ENCODE measurements at regions not wholly inside any gene's neighbourhood (a gene's known extent, or its start where the extent isn't known, plus 50 kb on each side); places are given as distances from the start of the nearest gene placed in this dataset.
A peak's percentile ranks its signal among the peaks of the same experiment; 100 is the strongest.

- Histone ChIP-seq H3K4me1 (ENCODE audit: control insufficient read depth in 4 of 4, insufficient read depth in 4 of 4, low read length in 3 of 4) (peaks cover 2 to 37% (median 25%) of the 10 kb centered on the region in 4 donors), H3K27ac (ENCODE audit: low read depth in 1 of 2, low read length in 2 of 2) (no peak overlapping the region), H3K36me3 (ENCODE audit: control insufficient read depth in 4 of 4, insufficient read depth in 3 of 4, low read depth in 1 of 4, low read length in 3 of 4) (no peaks in the 10 kb centered on the region), H3K9me3 (ENCODE audit: control insufficient read depth in 4 of 4, low read length in 3 of 4) (no peaks in the 10 kb centered on the region), H3K4me3 (ENCODE audit: low read depth in 1 of 3, low read length in 3 of 3) (no peak overlapping the region), H3K9ac (ENCODE audit: low read depth in 1 of 2, low read length in 2 of 2) (no peak overlapping the region), H3K27me3 (ENCODE audit: control insufficient read depth in 4 of 4, insufficient read depth in 4 of 4, low read length in 3 of 4) (no peaks in the 10 kb centered on the region)
- 84% methylated on average over 4 of the region's 4 CpGs for WGBS
- no peak for DNase-seq (ENCODE audit: low spot score)
- no peak for TF ChIP-seq GABPA (IDR thresholded peaks at IDR 0.05 in 1 of 2, conservative IDR thresholded peaks at IDR 0.05 in 1 of 2)
- no peak for TF ChIP-seq FOXA2 (IDR thresholded peaks at IDR 0.05)
- no peak for TF ChIP-seq EGR1 (IDR thresholded peaks at IDR 0.05; ENCODE audit: low read depth in 2 of 2)
- no peak for TF ChIP-seq SP1 (IDR thresholded peaks at IDR 0.05)
- no peak for TF ChIP-seq RAD21 (IDR thresholded peaks at IDR 0.05)
- TF ChIP-seq RXRA (IDR thresholded peaks at IDR 0.05), result no peak
- no peak for TF ChIP-seq HNF4A (conservative IDR thresholded peaks at IDR 0.05)
- TF ChIP-seq ATF3 (IDR thresholded peaks at IDR 0.05), result no peak
- no peak for TF ChIP-seq HNF4G (IDR thresholded peaks at IDR 0.05)
- TF ChIP-seq JUND (IDR thresholded peaks at IDR 0.05), result no peak
- no peak for TF ChIP-seq CTCF (IDR thresholded peaks at IDR 0.05; ENCODE audit: low read depth, low read length, missing input control)
- no peak for TF ChIP-seq FOXA1 (IDR thresholded peaks at IDR 0.05)
These were observed 57.5 kb upstream of the NT5E start for GRCh38 chr6:85392379-85392778.

- Histone ChIP-seq H3K36me3 (ENCODE audit: control insufficient read depth in 4 of 4, insufficient read depth in 3 of 4, low read depth in 1 of 4, low read length in 3 of 4) (no peaks in the 10 kb centered on the region), H3K4me1 (ENCODE audit: control insufficient read depth in 4 of 4, insufficient read depth in 4 of 4, low read length in 3 of 4) (peaks cover 2 to 42% (median 25%) of the 10 kb centered on the region in 4 donors), H3K27me3 (ENCODE audit: control insufficient read depth in 4 of 4, insufficient read depth in 4 of 4, low read length in 3 of 4) (no peaks in the 10 kb centered on the region), H3K9me3 (ENCODE audit: control insufficient read depth in 4 of 4, low read length in 3 of 4) (no peaks in the 10 kb centered on the region), H3K9ac (ENCODE audit: low read depth in 1 of 2, low read length in 2 of 2) (no peak overlapping the region), H3K4me3 (ENCODE audit: low read depth in 1 of 3, low read length in 3 of 3) (no peak overlapping the region), H3K27ac (ENCODE audit: low read depth in 1 of 2, low read length in 2 of 2) (no peak overlapping the region)
- 89% methylated on average over 1 of the region's 1 CpG for WGBS
- TF ChIP-seq TAF1 (conservative IDR thresholded peaks at IDR 0.05) (no peak), FOXA1 (IDR thresholded peaks at IDR 0.05) (no peak), RXRA (IDR thresholded peaks at IDR 0.05) (no peak), MAX (IDR thresholded peaks at IDR 0.05) (no peak), NR2F2 (IDR thresholded peaks at IDR 0.05) (no peak), EGR1 (IDR thresholded peaks at IDR 0.05; ENCODE audit: low read depth in 2 of 2) (no peak), JUND (IDR thresholded peaks at IDR 0.05) (no peak), GABPA (IDR thresholded peaks at IDR 0.05 in 1 of 2, conservative IDR thresholded peaks at IDR 0.05 in 1 of 2) (no peak)
- no peak for DNase-seq (ENCODE audit: low spot score)
These were observed 59.1 kb upstream of the NT5E start for GRCh38 chr6:85390775-85391174.

- H3K27me3 ChIP-seq (ENCODE audit: control insufficient read depth in 4 of 4, insufficient read depth in 4 of 4, low read length in 3 of 4), result no peaks in the 10 kb centered on the region
- H3K4me3 ChIP-seq (ENCODE audit: low read depth in 1 of 3, low read length in 3 of 3), result peak overlapping the region in 1 of 3 donors; percentile 50
- DNase-seq (ENCODE audit: low spot score), result no peak
- 27% methylated on average over 2 of the region's 2 CpGs for WGBS
- H3K9me3 ChIP-seq (ENCODE audit: control insufficient read depth in 4 of 4, low read length in 3 of 4), result no peaks in the 10 kb centered on the region
- peaks cover 2 to 42% (median 24%) of the 10 kb centered on the region in 4 donors for H3K4me1 ChIP-seq (ENCODE audit: control insufficient read depth in 4 of 4, insufficient read depth in 4 of 4, low read length in 3 of 4)
- H3K36me3 ChIP-seq (ENCODE audit: control insufficient read depth in 4 of 4, insufficient read depth in 3 of 4, low read depth in 1 of 4, low read length in 3 of 4), result no peaks in the 10 kb centered on the region
- H3K27ac ChIP-seq (ENCODE audit: low read depth in 1 of 2, low read length in 2 of 2), result peak overlapping the region; percentile 6 to 19
- H3K9ac ChIP-seq (ENCODE audit: low read depth in 1 of 2, low read length in 2 of 2), result no peak overlapping the region
- TF ChIP-seq FOXA2 (IDR thresholded peaks at IDR 0.05), result no peak
- peak; percentile 38 to 65 for TF ChIP-seq RXRA (IDR thresholded peaks at IDR 0.05)
- peak in 1 of 2 donors; percentile 42 for TF ChIP-seq RAD21 (IDR thresholded peaks at IDR 0.05)
- no peak for TF ChIP-seq ZBTB33 (IDR thresholded peaks at IDR 0.05)
- TF ChIP-seq HNF4A (conservative IDR thresholded peaks at IDR 0.05), result peak; percentile 70 to 95
- no peak for TF ChIP-seq YY1 (IDR thresholded peaks at IDR 0.05)
- TF ChIP-seq GABPA (IDR thresholded peaks at IDR 0.05 in 1 of 2, conservative IDR thresholded peaks at IDR 0.05 in 1 of 2), result no peak
- TF ChIP-seq FOXA1 (IDR thresholded peaks at IDR 0.05), result no peak
- TF ChIP-seq ATF3 (IDR thresholded peaks at IDR 0.05), result no peak
- no peak for TF ChIP-seq JUND (IDR thresholded peaks at IDR 0.05)
- no peak for TF ChIP-seq MAX (IDR thresholded peaks at IDR 0.05)
- no peak for TF ChIP-seq REST (IDR thresholded peaks at IDR 0.05)
- peak; percentile 91 for TF ChIP-seq SP1 (IDR thresholded peaks at IDR 0.05)
- peak; percentile 91 for TF ChIP-seq HNF4G (IDR thresholded peaks at IDR 0.05)
These were observed 59.7 kb upstream of the NT5E start for GRCh38 chr6:85390105-85390728.
